HG03064 (cell line): ENCODE measurements at regions not wholly inside any gene's neighbourhood (a gene's known extent, or its start where the extent isn't known, plus 50 kb on each side); places are given as distances from the start of the nearest gene placed in this dataset.

Experiments used
- ATAC-seq: cut with Tn5 transposase; IDR thresholded peaks from one replicate; pipeline ENCODE4 v1.9.1; 2021; ENCODE audit warnings: low read depth; ENCODE audit not compliant: unreplicated experiment

DNA sequence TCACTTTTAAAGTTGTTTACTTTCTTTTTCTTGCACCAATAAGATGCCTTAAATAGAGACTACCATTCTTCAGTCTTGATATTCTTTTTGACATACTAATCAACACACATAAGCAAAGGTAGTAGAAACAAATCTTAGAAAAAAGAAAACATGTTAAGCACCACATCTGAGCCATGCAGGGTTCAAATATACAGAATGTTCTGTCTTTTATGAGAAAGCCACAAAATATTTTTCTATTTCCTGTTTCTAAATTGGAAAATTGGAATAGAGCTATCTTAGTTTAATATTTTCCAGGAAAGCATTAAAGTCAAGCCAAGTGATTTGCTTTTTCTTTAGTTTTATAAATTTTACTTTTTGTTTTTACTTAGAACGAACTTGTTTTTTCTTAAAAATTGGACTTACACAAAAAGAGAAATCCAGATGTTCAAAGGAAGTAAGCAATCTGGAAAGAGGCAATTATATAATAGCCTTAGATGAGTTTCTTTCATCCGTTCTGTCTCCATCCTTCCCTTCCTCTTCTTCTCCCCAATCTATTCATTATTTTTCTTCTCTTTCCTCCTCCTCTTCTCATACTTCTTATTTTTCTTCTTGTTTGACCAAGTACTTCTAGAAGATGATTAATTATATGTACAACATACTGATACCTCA lies 731.7 kb downstream of the SQOR start:
- ATAC-seq, result no peak

GRCh38 chr15:46383978-46384377 lies 749.1 kb downstream of the SQOR start:
- no peak for ATAC-seq

DNA sequence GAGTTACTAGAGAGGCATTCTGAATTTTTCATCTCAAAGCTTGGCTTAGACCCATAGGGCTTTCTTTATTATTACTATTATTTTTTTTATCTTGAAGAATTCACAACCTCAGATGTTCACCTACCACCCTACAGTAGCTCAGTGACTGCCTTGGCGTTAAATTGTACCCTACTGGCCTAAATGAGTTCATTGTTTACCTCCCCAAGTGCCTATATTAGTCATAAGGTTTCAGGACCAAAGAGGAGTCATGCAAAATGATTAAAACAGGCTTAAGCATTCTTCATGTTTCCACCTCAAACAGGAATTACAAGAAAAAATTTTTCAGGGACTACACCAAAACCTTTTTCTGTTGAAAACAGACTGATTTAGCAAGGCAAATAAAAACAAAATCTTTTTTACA lies 751.5 kb downstream of the SQOR start:
- ATAC-seq, result no peak

DNA sequence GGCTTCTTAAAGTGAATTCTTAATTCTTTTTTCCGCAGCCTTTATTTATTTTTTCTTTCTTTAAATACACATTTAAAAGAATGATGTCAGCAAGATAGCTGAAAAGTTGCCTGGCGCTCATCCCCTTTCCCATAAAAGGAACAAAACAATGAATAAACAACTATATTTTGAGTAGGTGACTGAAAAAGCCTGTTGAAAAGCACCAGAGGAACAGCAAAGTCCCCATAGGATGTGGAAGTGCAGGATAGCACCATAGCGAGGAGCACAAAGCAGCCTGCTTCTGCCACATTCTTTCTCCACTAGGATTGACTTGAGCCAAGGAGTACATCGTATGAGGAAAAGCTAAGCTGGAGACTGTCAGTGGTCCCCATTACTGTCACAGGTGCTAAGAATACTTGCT lies 754.9 kb downstream of the SQOR start:
- ATAC-seq, result no peak

DNA sequence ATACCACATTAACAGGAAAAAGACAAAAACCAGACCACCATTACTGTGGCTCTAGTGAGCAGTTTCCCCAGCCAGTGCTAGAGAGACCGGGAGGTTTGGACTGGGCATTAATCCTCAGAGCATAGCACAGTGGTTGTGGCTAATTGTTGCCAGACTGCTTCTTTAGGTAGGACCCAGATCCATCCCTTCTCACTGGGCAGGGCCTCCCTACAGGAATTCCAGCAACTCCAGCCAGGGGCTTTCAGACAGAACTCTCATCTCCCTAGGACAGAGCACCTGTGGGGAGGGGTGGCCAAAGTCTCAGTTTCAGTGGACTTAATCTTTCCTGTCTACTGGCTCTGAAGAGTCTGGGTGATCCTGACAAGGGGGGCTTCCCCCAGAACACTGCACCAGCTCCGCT lies 759.6 kb downstream of the SQOR start:
- ATAC-seq, result no peak

- ATAC-seq, result no peak
These were observed 773.5 kb downstream of the SQOR start for GRCh38 chr15:46408312-46408711.

- ATAC-seq, result no peak
These were observed 775.0 kb downstream of the SQOR start for GRCh38 chr15:46409841-46410301.

DNA sequence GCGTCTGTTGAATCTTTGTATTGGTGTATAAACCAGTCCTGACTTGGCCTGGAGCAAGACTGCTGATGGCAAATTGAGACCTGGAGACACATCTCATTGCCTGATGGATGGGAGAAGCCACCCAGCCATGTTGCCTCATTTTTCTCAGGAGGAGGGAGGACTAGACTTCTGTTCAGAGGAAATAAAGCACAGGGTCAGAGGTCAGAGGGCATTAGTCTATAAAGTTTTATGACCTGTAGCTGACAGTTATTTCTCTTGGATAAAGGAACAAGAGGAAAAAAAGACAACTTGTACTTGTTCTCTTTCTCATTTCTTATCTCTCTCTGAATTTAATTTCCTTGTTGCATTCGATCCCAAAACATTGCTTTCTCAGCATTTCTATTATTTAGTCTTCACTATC lies 775.9 kb downstream of the SQOR start:
- no peak for ATAC-seq

GRCh38 chr15:46411900-46412299 lies 777.1 kb downstream of the SQOR start:
- no peak for ATAC-seq

DNA sequence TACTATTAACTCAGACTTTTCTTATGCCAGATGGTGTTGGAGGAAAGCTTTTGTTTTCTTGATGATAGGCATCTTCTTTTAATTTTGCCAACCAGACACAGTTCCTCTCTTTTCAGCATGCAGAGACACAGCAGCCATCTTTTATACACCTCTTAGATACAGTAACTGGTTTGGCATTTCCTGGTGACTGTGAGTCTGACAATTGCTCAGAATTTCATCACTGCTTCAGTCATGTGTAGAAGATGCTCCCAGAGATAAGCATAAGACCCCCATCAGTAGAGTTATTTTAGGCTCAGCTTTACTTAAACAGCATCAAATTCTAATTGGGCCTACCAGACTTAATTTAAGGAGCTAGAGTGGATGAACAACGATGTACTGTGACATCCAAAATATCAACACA lies 779.0 kb downstream of the SQOR start:
- ATAC-seq, result no peak

- no peak for ATAC-seq
These were observed 781.7 kb downstream of the SQOR start for GRCh38 chr15:46416544-46416943.

GRCh38 chr15:46420990-46421389 lies 786.2 kb downstream of the SQOR start:
- ATAC-seq, result no peak

DNA sequence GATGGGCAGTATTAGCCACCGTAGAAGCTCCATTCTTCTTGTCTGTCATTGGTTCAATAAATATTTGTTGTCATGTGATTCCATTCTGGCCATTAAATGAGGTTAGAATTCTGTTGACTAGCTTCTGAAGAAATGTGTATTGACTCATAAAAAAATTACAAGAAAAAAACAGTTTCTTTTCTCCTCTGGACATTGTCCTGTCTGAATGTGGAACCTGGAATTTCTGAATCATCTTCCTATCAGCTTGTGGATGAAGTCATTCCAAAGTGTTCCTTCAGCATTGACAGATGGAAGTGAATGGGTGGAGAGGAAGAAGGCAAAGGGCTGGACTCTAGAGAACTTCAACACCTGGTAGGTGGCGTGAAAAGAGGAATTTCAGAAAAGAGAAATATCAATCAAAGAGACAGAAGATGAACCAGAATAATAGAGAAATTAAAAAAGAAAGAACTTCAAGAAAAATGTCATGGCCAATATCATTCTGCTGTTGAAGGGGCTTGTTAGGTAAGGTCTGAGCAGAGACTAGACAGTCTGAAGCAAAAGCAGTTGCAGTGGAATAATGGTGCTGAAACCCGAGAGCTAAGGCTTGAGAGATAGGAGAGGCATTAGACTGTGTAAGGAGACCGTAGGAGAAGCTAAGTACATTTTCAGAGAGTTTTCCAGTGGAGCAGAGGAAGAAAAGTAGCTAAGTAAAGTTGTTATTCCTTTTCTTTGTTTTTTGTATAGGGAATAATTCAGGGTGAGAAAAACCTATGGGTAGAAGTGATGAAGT lies 806.6 kb downstream of the SQOR start:
- ATAC-seq, result no peak

GRCh38 chr15:46442184-46442583 lies 807.4 kb downstream of the SQOR start:
- ATAC-seq, result no peak

GRCh38 chr15:46442901-46443590 lies 808.2 kb downstream of the SQOR start:
- ATAC-seq, result no peak

DNA sequence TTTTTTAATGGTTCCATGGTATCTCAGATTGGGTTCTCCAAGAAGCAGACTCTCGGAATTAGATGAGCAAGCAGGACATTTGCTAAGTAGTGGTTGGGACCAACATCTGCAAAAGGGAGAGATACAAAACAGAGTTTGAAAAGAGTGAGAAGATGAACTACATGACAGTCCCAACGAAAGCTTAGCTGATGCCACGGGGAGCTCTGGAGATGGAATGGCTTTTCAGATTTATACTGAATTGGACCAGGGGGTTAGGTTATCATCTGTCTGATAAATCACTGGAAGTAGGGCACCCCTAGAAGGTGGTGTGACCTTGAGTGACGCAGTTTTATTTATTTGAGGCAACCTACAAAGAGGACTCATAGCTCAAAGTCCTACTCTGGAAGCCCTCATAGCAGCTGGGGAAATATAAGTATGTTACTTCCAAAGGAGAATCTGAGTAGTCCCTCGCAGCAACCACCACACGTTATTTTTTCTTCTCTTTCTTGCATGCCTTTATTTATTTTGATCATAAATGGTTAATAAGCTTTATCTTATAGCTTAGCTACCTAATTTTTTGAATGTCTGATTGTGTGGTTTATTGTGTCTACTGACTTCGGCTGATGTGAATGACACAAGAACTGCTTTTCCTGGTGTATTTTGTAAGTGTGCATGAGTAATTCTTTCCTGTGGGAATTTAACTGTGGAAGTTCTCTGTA lies 815.4 kb downstream of the SQOR start:
- ATAC-seq, result no peak

DNA sequence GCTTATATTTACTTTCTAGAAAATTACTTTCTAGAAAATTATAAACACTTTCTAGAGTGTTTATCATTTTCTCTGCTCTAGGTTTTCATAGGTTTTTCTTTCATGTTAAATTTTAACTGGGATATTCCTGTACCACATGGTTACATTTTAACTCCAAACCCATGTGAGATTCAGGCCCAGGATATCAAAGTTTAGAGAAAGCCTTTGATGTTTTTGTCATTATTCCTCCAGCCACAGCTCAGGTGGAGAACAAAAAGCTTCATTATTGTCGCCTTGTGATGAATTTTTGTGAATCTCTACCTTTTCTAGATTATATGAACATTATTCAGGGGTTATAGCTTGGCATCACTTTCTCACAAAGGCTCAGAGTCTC lies 816.0 kb downstream of the SQOR start:
- no peak for ATAC-seq

GRCh38 chr15:46452297-46452820 lies 817.5 kb downstream of the SQOR start:
- ATAC-seq, result no peak

- ATAC-seq, result no peak
These were observed 821.6 kb downstream of the SQOR start for GRCh38 chr15:46456456-46456855.

- no peak for ATAC-seq
These were observed 825.7 kb downstream of the SQOR start for GRCh38 chr15:46460431-46461094.
